ENCODE measurements at regions not wholly inside any gene's neighbourhood (a gene's known extent, or its start where the extent isn't known, plus 50 kb on each side); places are given as distances from the start of the nearest gene placed in this dataset.

DNA sequence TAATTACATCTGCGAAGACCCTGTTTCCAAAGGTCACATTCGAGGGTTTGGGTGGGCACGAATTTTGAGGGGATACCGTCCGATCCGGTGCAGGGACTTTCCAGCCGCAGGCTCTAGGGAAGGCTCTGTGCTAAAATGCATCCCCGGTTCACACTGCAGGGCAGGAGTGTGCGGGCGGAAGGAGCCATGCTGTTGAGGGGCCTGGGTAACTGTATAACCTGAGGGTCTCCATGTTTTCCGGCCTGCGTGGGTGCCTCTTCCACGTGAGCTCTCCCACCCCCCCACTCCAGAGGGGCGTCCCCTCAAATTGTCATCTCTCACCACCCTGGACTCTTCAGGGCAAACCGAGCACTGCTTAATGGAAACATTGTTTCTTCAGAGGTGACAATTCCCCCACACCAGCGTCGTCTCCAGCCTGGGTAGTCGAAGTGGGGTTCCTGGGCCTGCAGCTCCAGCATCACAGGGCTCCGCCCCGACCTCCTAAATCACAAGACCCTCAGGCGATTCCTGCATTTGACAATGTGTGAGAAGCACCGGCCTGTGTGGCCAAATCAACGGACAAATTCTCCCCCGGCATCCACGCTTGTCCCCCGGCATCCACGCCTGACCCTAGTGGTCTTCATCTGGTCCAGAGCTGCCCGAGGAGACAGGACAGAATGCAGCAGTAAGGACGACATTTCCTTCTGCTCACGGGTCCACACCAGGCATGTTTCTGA lies 51.2 kb downstream of the FOXL3 start:
- DNase-seq (ENCODE audit: low spot score) = no peak

DNA sequence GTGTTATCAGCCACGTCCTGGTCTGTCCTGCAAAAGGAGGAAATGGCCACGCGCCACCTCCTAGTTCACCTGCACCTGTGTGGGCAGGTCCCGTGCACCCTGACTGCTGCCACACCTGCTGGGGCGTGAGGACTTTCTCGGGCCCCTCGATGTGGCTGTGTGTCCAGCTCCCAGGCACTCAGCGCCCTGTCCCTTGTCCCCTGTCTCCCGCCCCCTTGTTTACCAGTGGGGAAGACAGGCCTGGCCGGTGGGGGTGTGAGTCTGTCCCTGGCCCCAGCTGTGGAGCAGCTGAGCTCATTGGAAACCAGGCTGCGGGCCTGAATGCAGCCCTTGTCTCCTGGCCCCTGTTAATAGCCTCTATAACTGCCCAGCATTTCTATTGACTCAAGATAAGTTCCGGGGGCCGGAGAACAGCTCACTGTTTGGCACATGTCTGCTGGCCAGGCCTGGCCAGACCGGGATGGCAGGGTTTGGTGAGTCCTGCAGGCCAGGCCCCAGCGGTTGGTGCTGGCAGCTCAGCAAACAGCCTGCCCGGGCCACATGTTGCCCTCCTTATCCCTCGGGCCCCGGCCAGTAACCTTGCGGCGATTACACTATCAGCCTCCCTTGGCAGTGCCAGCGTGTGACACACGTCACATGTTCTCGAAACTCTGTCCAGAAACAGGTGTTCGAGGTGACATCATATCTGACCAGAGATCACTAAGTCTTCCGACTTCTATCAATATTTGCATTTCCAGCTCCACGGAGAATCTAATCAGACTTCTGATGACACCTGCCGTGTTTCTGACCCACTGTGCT lies 52.1 kb downstream of the FOXL3 start:
- peak; percentile 80 for DNase-seq (ENCODE audit: low spot score)

DNA sequence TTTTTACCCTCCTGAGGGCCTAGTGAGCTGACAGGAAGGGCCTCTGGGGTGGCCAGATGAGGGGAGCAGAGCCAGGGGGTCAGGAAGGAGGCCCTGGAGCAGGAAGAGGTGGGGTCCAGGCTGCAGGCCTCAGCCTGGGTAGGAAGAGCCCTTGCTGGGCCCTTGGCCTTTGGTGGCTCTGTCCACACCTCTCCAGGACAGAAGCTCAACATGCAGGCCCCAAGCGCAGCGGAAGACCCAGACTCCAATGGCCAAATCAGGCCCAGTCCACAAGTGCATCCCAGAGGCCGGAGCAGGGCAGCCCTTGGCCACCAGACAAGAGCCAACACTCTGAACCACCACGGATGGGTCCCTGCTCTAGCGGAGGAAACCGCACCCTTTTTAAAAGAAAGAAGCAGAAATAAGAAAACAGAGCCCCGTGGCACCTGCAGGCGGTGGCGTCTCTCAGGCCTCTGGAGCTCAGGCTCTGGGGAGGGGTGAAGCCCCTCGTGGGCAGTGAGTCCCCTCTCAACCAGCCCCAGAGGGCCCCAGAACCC lies 52.8 kb downstream of the FOXL3 start:
- no peak for DNase-seq (ENCODE audit: low spot score)

DNA sequence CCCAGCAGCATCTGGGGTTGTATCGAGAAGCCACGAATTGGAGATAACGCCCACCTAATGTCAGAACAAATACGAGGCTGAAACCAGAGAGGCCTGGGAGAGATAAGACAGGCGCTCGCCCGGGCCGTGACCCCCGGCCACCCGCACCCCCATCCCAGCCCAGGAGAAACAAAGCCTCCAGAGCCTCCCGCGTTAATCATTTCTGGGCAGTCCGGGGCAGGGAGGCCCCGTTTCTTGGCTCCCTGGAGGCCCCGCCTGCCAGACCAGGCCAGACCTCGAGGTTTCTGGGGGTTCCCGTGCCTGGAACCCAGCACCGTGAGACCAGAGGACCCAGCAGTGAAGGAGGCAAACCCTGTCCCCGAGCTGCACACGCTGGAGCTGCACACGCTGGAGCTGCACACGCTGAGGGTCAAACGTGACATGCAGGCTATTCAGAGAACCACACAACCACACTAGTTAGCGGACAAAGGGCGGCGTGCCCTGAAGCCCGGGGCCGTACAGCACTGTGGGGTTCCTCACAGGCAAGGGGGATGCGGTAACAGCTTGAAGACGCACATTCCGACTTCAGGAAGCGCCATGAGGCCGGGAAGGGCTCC lies 53.4 kb downstream of the FOXL3 start:
- DNase-seq (ENCODE audit: low spot score) = peak; percentile 94

DNA sequence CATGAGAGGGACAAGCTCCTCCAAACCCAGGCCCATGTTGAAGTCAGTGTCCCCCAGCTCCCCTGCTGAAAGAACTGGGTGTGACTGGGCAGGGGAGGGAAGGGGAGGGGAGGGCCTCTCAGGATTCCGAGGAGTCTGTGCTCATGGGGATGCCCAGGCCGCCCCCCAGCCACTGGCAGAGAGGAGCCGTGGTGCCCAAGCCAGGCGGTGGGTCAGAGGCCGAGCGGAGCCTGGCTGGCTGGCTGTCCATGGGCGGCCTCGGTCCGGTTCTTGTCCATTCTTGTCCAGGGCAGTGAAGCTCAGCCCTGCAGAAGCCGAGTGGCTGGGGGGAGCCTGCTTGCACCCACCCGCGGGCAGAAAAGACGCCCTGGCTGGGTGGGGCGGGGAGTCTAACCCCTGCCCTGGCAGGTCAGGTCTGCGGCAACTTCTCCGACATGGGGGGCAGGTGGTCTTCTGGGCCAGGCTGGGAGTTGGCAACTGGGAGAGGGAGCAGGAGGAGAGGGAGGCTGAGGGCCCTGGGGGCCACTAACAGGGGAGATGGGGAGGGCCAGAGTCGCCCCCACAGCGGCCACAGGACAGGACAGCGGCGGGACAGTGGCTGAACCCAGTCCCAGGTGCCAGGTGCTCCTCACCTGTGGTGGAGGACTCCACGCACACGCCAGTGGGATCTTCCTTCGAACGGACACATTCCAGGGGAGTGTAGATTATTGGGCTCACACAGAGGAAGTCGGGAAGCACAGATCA lies 54.1 kb downstream of the FOXL3 start:
- no peak for DNase-seq (ENCODE audit: low spot score)

DNA sequence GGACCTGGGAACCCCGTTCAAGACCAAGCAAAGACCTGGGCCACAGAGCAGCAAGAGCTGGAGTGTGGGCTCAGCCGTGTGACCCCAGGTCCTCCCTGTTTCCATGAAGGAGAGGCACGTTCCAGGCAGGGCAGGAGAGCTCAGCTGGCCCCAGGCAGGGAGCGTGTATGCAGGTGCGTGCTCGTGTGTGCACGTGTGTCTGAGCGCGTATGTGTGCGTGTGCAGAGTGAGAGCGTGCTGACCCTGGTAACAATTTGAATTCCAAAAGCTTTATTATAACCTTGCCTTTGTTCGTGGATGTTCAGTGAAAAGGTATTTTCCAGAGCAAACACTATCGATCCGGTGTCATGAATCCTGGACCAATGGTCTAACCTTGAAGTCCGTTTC lies 54.6 kb downstream of the FOXL3 start:
- DNase-seq (ENCODE audit: low spot score) = no peak

DNA sequence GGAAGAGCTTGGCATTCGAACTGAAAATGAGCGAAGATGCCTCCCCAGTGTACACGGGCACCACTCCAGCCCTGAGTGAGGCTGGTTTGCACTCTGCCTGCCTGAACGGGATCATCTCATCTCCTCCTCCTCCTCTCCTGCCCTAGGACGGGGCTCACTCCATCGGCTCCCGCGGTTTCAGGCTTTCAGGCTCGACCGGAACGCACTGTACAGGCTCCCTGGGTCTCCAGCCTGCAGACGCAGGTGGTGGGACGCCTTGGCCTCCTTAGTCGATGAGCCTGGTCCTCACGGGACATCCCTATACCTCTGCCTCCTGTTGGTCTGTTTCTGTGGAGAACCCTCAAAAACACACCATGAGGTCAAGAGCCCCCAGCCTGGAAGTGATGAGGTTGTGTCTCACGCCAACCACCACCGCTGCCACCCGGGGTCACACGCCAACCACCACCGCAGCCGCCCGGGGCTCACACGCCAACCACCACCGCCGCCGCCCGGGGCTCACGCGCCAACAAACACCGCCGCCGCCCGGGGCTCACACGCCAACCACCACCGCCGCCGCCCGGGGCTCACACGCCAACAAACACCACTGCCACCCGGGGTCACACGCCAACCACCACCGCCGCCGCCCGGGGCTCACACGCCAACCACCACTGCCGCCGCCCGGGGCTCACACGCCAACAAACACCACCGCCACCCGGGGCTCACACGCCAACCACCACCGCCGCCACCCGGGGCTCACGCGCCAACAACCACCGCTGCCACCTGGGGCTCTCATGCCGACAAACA lies 56.3 kb downstream of the FOXL3 start:
- no peak for DNase-seq (ENCODE audit: low spot score)

DNA sequence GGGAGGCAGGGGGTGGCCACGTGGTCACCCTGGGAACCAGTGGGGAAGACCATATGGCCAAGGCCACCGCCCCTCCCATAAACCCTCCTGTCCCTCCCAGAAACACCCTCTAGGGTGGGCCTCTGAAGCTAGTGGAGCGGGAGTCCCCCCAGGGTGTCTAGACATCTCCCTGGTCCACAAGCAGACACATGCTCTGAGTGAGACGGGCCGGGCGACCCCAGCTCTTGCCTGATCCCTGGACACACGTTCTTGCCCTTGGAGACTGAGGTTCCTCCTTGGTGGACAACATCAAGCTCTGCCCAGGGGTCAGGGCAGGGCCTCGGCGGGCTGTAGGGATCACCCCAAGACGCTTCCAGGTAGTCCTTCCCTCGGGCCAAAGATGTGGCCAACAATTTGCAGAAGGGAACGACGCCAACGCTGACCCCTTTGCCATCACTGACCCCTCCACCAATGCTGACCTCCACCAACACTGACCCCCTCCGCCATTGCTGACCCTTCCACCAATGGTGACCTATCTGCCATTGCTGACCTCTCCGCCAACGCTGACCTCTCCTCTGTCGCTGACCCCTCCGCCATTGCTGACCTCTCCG lies 57.1 kb downstream of the FOXL3 start:
- peak; percentile 21 for DNase-seq (ENCODE audit: low spot score)

DNA sequence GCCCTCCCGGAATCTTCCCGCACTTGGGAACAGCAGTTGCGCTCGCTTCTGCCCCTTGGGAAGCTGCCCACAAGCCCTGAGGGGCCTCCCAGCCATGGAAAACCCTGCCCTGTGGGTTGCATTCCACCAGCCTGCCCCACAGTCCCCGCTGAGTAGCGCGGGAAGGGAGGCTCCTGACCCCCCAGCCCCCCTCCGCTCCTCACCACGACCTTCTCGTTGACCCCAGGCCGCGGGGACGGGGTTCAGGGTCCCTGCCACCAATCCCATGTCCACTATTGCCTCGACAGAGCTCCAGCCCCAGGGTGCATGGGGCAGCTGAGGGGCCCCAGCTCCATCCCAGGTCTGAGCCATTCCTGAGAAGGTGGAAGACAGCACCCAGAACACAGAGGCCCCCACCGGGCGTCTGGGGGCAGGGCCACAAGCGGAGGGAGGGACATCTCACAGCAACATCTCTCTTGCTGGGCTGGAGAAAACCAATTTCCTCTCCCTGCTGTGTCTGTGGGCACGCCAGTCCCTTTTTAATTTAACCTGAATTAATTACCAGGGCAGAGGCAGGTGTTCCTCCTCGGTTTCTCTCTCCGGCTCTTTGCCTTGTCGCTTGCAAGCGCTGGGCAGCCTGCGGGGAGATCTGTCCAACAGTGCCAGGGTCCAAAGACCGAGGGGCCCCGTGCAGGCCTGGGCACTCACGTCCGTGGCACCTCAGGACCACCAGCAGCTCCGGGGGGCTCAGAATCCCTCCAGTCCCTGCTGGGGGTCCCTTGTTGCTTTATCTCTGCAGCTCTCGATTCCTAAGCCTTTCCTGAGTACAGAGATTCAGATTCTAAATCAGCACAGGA lies 57.9 kb downstream of the FOXL3 start:
- peak; percentile 9 for DNase-seq (ENCODE audit: low spot score)

DNA sequence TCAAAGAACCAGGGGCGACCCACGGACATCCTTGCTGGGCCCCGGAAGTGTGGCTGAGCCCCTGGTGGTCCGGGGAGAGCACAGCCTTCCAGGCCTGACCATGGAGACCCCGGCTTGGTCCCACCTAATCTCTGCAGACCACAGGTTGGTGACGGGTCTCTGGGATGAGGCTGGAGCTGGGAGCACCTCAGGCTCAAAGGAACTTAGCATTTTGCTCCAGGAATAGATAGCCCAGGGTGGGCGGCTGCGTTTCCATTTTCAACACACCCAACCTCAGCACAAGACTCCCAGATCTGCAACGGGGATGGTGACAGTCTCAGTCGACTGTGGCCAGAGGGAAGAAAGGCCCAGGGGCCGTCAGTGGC lies 58.5 kb downstream of the FOXL3 start:
- DNase-seq (ENCODE audit: low spot score) = peak; percentile 9

DNA sequence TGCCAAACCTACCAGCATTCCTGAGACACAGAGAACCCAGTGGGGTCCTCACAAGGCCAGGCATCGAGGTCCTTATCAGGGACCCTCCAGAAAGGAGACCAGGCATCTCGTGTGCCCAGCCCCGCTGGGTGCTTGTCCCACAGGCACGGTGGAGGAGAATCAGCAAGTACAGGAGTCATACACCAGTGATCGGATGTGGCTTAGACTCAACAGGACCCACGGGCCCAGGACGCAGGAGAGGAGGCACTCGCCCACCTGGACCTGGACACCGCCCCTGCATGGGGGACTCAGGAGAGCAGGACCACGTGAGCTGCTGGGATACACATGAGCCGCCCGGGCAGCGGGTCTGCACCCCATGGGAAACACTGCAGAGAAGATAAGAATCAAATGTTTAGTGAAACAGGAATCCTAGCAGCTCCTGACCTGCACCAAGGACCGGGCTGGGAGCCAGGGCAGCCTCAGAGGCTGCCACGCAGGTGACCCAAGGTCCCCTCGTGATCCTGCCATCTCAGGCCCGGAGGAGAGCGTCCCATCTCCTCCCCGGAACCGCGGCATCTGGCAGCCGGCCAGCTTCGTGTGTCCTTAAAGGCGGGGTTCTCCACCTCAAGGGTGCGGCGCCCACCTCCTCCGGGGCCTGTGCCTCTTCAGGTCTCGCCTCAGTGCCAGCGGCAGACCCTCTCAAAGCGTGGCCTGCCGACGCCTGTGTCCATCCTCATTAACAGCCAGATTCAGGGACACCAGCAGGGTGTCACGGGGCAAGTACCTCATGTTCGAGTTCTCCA lies 59.2 kb downstream of the FOXL3 start:
- DNase-seq (ENCODE audit: low spot score) = peak; percentile 47

DNA sequence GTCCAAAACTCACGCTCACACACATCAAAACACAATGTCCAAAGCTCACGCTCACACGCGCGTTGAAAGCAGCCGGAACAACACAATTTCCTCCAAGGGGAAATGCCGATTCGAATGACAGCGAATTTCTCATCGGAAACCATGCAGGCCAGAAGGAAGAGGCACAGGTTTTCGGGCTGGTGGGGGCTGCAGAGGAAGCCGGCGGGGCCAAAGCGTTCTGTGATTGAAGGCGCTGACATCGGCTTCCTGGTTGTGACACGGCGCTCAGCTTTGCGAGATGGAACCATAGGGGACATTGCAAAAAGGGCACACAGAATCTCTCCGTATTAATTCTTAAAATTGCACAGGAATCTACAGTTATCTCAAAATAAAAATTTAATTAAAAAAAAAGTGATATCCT lies 61.3 kb downstream of the FOXL3 start:
- no peak for DNase-seq (ENCODE audit: low spot score)

DNA sequence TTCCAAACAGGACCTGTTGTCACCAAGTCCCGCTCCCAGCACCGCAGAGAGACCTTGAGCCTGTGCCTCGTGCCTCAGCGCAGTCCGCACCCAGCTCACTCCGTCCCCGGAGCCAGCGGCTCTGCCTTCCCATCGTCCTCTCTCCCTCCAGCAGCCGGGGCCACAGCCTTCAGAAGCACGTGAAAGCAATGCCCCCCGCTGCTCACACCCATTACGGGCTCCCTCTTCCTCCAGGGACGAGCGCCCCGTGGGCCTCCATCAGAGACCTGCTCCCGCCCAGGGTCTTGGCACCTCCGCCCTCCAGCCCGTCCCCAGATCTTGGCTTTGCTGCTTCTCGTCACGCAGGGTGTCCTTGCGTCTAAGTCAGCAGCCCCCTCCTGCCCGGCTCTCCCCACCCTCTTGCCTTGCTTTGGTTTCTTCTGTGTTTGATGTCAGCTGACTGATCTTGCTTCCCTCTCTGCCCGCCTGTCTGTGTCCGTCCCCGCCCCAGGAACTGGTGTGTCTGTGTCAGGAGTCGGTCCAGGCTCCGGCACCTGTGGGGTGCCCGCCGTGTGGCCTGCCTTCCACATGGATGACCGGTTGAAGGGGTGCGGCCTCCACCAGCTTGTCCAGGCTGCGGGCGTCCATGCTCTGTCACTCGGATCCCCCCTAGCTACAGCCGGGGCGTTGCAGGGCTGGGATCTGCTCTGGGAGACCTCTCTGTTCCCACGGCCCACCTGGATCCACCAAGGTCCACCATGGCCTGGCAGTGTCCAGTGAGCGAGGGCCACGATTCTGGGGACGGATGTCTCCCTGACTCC lies 61.9 kb downstream of the FOXL3 start:
- no peak for DNase-seq (ENCODE audit: low spot score)

DNA sequence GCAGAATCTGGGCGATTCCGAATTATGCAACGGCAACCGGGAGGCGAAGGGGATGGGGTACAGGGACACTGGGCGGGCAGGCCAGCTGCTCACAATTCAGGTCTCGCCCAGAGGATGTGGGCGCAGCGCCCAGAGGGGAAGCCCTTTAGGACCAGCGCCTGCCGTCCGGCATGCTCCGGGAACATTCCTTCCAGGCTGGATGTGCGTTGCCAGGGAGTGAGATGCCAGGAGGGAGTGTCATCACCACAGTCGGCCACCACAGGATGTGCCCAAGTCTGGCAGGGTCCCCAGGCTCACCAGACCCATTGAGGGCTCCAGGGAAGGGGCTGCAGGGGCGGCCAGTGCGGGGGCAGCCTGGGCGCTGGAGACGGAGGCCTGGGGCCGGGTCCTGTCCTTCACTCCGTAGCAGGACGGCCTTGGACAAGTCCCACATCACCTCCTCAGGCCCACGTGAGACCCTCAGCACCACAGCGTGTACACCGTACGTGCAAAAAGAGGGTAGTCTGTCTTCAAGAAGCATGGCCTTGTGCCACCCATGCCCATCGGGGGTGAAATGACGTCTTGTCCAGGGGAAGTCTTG lies 63.9 kb downstream of the FOXL3 start:
- no peak for DNase-seq (ENCODE audit: low spot score)

DNA sequence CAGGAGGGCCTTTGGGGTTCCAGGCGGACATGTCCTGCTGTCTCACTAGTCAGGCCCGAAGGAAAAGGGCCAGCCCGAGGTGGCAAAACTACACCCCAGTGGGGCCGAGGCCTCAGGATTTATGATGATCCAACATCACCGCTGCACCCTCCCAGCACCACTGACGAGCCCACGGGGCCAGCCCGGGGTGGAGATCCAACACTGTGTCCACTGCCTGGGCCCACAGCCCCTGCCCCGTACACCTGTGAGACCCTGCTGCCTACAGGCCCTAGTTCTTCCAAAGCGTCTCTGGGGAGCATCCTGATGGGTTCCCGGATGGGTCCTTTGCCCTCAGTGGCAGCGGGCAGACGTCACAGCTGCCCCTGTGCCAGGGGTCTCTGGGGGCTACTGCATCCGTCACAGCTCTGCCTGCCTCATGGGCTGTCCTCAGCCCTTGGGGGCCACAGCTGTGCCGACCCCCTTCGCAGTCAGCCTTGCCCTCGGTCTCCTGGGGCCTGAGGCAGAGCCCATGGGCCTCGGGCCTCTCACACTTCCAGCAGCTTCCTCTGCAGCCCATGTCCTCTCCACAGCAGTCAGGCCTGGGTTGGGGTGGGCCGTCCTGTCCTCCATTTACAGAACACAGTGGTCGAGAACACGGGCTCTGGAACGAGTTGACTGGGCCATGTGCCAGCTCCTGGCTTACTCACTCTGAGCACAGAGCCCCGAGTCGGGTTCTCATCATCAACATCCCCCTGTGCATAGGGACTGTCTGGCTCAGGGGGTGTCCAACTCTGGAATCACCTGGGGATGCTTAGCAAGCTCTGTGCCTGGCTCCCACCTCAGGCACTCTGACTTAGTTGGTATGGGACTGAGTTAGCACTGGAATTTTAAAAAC lies 64.9 kb downstream of the FOXL3 start:
- no peak for DNase-seq (ENCODE audit: low spot score)

DNA sequence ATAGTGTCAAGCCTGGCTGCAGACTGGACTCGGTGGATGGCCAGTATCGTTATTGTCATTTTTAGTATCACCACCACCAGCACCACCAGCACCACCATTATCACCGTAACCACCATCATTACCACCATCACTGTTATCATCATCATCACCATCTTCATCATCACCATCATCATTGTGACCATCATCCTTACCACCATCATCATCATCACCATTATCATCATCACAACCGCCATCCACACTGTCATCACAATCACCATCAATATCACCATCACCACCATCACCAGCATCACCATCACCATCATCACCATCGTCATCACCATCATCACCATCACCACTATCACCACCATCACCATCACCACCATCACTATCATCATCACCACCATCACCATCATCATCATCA lies 65.6 kb downstream of the FOXL3 start:
- DNase-seq (ENCODE audit: low spot score) = no peak

DNA sequence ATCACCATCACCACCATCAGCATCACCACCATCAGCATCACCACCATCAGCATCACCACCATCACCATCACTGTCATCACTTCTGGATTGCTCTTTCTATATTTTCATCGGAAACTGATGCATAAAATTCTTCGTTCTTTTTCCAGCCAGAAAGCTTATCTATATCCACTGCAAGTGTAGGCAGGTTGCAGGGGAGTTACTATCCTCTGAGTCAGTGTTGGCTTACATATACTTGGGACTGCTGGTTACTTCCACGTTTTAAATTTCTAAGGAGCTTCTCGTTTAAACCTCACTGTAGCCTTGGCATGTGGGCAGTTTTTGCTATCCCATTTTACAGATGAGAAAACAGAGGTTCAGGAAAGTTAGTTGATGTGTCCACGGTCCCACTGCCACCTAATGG lies 66.1 kb downstream of the FOXL3 start:
- no peak for DNase-seq (ENCODE audit: low spot score)

Measured in HuH-7.5 (cell line).